ENCODE measurements at regions not wholly inside any gene's neighbourhood (a gene's known extent, or its start where the extent isn't known, plus 50 kb on each side); places are given as distances from the start of the nearest gene placed in this dataset.

- no peak for ATAC-seq
- Mint-ChIP-seq H3K36me3 (ENCODE audit: insufficient read depth) (no peaks in the 10 kb centered on the region), H3K9me3 (no peaks in the 10 kb centered on the region), H3K4me1 (ENCODE audit: low read depth) (no peaks in the 10 kb centered on the region), H3K4me3 (no peak overlapping the region), H3K27me3 (ENCODE audit: low read depth) (peaks cover 9% of the 10 kb centered on the region)
- no peak for DNase-seq
Observed at GRCh38 chr6:3650959-3651697, 100.4 kb downstream of the PXDC1 start.

GRCh38 chr6:3650076-3650958 is 101.2 kb downstream of the PXDC1 start:
- Mint-ChIP-seq H3K4me1 (ENCODE audit: low read depth) (no peaks in the 10 kb centered on the region), H3K27me3 (ENCODE audit: low read depth) (peaks cover 6% of the 10 kb centered on the region), H3K36me3 (ENCODE audit: insufficient read depth) (no peaks in the 10 kb centered on the region), H3K4me3 (no peak overlapping the region), H3K9me3 (no peaks in the 10 kb centered on the region)
- ATAC-seq = no peak
- DNase-seq = no peak

- peaks cover 3% of the 10 kb centered on the region for H3K27me3 Mint-ChIP-seq (ENCODE audit: low read depth)
- H3K4me3 Mint-ChIP-seq = no peak overlapping the region
- no peak for ATAC-seq
Observed at GRCh38 chr6:3648724-3649123, 102.8 kb downstream of the PXDC1 start.

GRCh38 chr6:3646616-3647362 is 104.7 kb downstream of the PXDC1 start:
- no peaks in the 10 kb centered on the region for H3K27me3 Mint-ChIP-seq (ENCODE audit: low read depth)
- no peak for DNase-seq
- H3K4me1 Mint-ChIP-seq (ENCODE audit: low read depth) = no peaks in the 10 kb centered on the region
- H3K36me3 Mint-ChIP-seq (ENCODE audit: insufficient read depth) = no peaks in the 10 kb centered on the region
- ATAC-seq = no peak
- H3K9me3 Mint-ChIP-seq = no peaks in the 10 kb centered on the region
- H3K4me3 Mint-ChIP-seq = no peak overlapping the region

More at GRCh38 chr6:3648724-3649123, 102.8 kb downstream of the PXDC1 start:
- Mint-ChIP-seq H3K9me3 (no peaks in the 10 kb centered on the region), H3K4me1 (ENCODE audit: low read depth) (no peaks in the 10 kb centered on the region), H3K36me3 (ENCODE audit: insufficient read depth) (no peaks in the 10 kb centered on the region)
- DNase-seq = no peak

- ATAC-seq (no peak), DNase-seq (no peak)
- Mint-ChIP-seq H3K27me3 (ENCODE audit: low read depth) (peaks cover 4% of the 10 kb centered on the region), H3K36me3 (ENCODE audit: insufficient read depth) (no peaks in the 10 kb centered on the region), H3K4me1 (ENCODE audit: low read depth) (no peaks in the 10 kb centered on the region), H3K4me3 (no peak overlapping the region), H3K9me3 (no peaks in the 10 kb centered on the region)
Observed at GRCh38 chr6:3644739-3645012, 106.8 kb downstream of the PXDC1 start.

- DNase-seq (no peak), ATAC-seq (no peak)
- no peaks in the 10 kb centered on the region for H3K9me3 Mint-ChIP-seq
- H3K4me1 Mint-ChIP-seq (ENCODE audit: low read depth) = no peaks in the 10 kb centered on the region
- no peaks in the 10 kb centered on the region for H3K36me3 Mint-ChIP-seq (ENCODE audit: insufficient read depth)
- no peak overlapping the region for H3K4me3 Mint-ChIP-seq
- H3K27me3 Mint-ChIP-seq (ENCODE audit: low read depth) = peaks cover 5% of the 10 kb centered on the region
Observed at GRCh38 chr6:3643921-3644738, 107.4 kb downstream of the PXDC1 start.

GRCh38 chr6:3640868-3641267 is 110.6 kb downstream of the PXDC1 start:
- Mint-ChIP-seq H3K4me3 (no peak overlapping the region), H3K27me3 (ENCODE audit: low read depth) (peaks cover 12% of the 10 kb centered on the region), H3K36me3 (ENCODE audit: insufficient read depth) (no peaks in the 10 kb centered on the region), H3K9me3 (no peaks in the 10 kb centered on the region), H3K4me1 (ENCODE audit: low read depth) (no peaks in the 10 kb centered on the region)
- no peak for DNase-seq
- ATAC-seq = no peak

- no peaks in the 10 kb centered on the region for H3K4me1 Mint-ChIP-seq (ENCODE audit: low read depth)
- ATAC-seq (no peak), DNase-seq (no peak)
- peaks cover 15% of the 10 kb centered on the region for H3K27me3 Mint-ChIP-seq (ENCODE audit: low read depth)
- H3K36me3 Mint-ChIP-seq (ENCODE audit: insufficient read depth) = no peaks in the 10 kb centered on the region
- H3K9me3 Mint-ChIP-seq = no peaks in the 10 kb centered on the region
- H3K4me3 Mint-ChIP-seq = no peak overlapping the region
Observed at GRCh38 chr6:3638662-3639061, 112.9 kb downstream of the PXDC1 start.

GRCh38 chr6:3636060-3636459 is 115.5 kb downstream of the PXDC1 start:
- H3K36me3 Mint-ChIP-seq (ENCODE audit: insufficient read depth) = no peaks in the 10 kb centered on the region
- ATAC-seq (no peak), DNase-seq (no peak)
- peaks cover 15% of the 10 kb centered on the region for H3K27me3 Mint-ChIP-seq (ENCODE audit: low read depth)
- no peaks in the 10 kb centered on the region for H3K4me1 Mint-ChIP-seq (ENCODE audit: low read depth)
- H3K4me3 Mint-ChIP-seq = no peak overlapping the region
- no peaks in the 10 kb centered on the region for H3K9me3 Mint-ChIP-seq

GRCh38 chr6:3635482-3635881 is 116.0 kb downstream of the PXDC1 start:
- Mint-ChIP-seq H3K9me3 (no peaks in the 10 kb centered on the region), H3K27me3 (ENCODE audit: low read depth) (peaks cover 12% of the 10 kb centered on the region), H3K4me3 (no peak overlapping the region), H3K4me1 (ENCODE audit: low read depth) (no peaks in the 10 kb centered on the region), H3K36me3 (ENCODE audit: insufficient read depth) (no peaks in the 10 kb centered on the region)
- DNase-seq (no peak), ATAC-seq (no peak)

GRCh38 chr6:3634280-3634816 is 117.2 kb downstream of the PXDC1 start:
- Mint-ChIP-seq H3K4me3 (no peak overlapping the region), H3K36me3 (ENCODE audit: insufficient read depth) (no peaks in the 10 kb centered on the region), H3K9me3 (no peaks in the 10 kb centered on the region), H3K27me3 (ENCODE audit: low read depth) (peaks cover 12% of the 10 kb centered on the region), H3K4me1 (ENCODE audit: low read depth) (no peaks in the 10 kb centered on the region)
- no peak for ATAC-seq
- no peak for DNase-seq

- Mint-ChIP-seq H3K36me3 (ENCODE audit: insufficient read depth) (no peaks in the 10 kb centered on the region), H3K4me3 (no peak overlapping the region), H3K9me3 (no peaks in the 10 kb centered on the region), H3K4me1 (ENCODE audit: low read depth) (no peaks in the 10 kb centered on the region), H3K27me3 (ENCODE audit: low read depth) (peaks cover 18% of the 10 kb centered on the region)
- DNase-seq = no peak
- ATAC-seq = no peak
Observed at GRCh38 chr6:3633711-3634110, 117.8 kb downstream of the PXDC1 start.

- Mint-ChIP-seq H3K36me3 (ENCODE audit: insufficient read depth) (no peaks in the 10 kb centered on the region), H3K4me3 (no peak overlapping the region), H3K4me1 (ENCODE audit: low read depth) (peaks cover 3% of the 10 kb centered on the region), H3K9me3 (no peaks in the 10 kb centered on the region), H3K27me3 (ENCODE audit: low read depth) (peaks cover 28% of the 10 kb centered on the region)
- DNase-seq (no peak), ATAC-seq (no peak)
Observed at GRCh38 chr6:3631877-3632276, 119.6 kb downstream of the PXDC1 start.

GRCh38 chr6:3631186-3631585 is 120.3 kb downstream of the PXDC1 start:
- no peak overlapping the region for H3K4me3 Mint-ChIP-seq
- H3K36me3 Mint-ChIP-seq (ENCODE audit: insufficient read depth) = no peaks in the 10 kb centered on the region
- no peak for DNase-seq
- no peaks in the 10 kb centered on the region for H3K9me3 Mint-ChIP-seq
- peaks cover 3% of the 10 kb centered on the region for H3K4me1 Mint-ChIP-seq (ENCODE audit: low read depth)
- ATAC-seq = no peak
- peaks cover 27% of the 10 kb centered on the region for H3K27me3 Mint-ChIP-seq (ENCODE audit: low read depth)
